DND-41 (cell line): ENCODE measurements at regions not wholly inside any gene's neighbourhood (a gene's known extent, or its start where the extent isn't known, plus 50 kb on each side); places are given as distances from the start of the nearest gene placed in this dataset.

Experiments
- ATAC-seq: fragments of 200-7000 bp; cut with Tn5 transposase; 3 replicates; pipeline ENCODE4 v1.9.1; 2021; ENCODE audit warnings: low read depth; ENCODE audit not compliant: insufficient read depth
- DNase-seq: peaks from one replicate; pipeline ENCODE4 v3.0.0-alpha.2; 2020
- H2AFZ ChIP-seq: 2 replicates; pipeline ENCODE4 v1.6.0; 2012; ENCODE audit warnings: low read depth, low read length
- H3K27ac ChIP-seq: 2 replicates; pipeline ENCODE4 v1.5.1; 2012; ENCODE audit warnings: low read length, inconsistent platforms
- H3K27me3 ChIP-seq: fragments of 200-600 bp; sonication (generic); 2 replicates; pipeline ENCODE4 v1.6.0; 2012; ENCODE audit warnings: low read length, mild to moderate bottlenecking, inconsistent platforms; ENCODE audit not compliant: insufficient read depth, poor library complexity
- H3K36me3 ChIP-seq: 2 replicates; pipeline ENCODE4 v1.5.1; 2012; ENCODE audit warnings: low read length, inconsistent platforms; ENCODE audit not compliant: insufficient read depth
- H3K4me1 ChIP-seq: 2 replicates; pipeline ENCODE4 v1.5.1; 2012; ENCODE audit warnings: mild to moderate bottlenecking, low read length; ENCODE audit not compliant: insufficient read depth
- H3K4me2 ChIP-seq: 2 replicates; pipeline ENCODE4 v1.6.0; 2012; ENCODE audit warnings: mild to moderate bottlenecking, moderate library complexity, low read length, inconsistent platforms; ENCODE audit not compliant: insufficient read depth
- H3K4me3 ChIP-seq, 2 experiments: fragments of 200-600 bp in 1 of 2; shearing (Covaris generic) in 1 of 2; 2 replicates each; pipeline ENCODE4 v1.5.1; 2012 to 2016; ENCODE audit warnings: inconsistent platforms in 2 of 2, low read length in 2 of 2, mild to moderate bottlenecking in 2 of 2, low read depth in 1 of 2, moderate library complexity in 1 of 2
- H3K79me2 ChIP-seq: 2 replicates; pipeline ENCODE4 v1.6.0; 2012; ENCODE audit warnings: low read length, inconsistent platforms; ENCODE audit not compliant: insufficient read depth
- H3K9ac ChIP-seq: 2 replicates; pipeline ENCODE4 v1.6.0; 2012; ENCODE audit warnings: low read depth, mild to moderate bottlenecking, inconsistent platforms, low read length, moderate library complexity
- H3K9me3 ChIP-seq: 2 replicates; pipeline ENCODE4 v1.5.1; 2012; ENCODE audit warnings: low read length, moderate library complexity, mild to moderate bottlenecking, inconsistent platforms; ENCODE audit not compliant: insufficient read depth, severe bottlenecking
- H4K20me1 ChIP-seq: 2 replicates; pipeline ENCODE4 v1.6.0; 2012; ENCODE audit warnings: low read length; ENCODE audit not compliant: insufficient read depth
- CTCF ChIP-seq: IDR thresholded peaks from 2 replicates; pipeline ENCODE4 v1.5.1; 2012; ENCODE audit warnings: borderline replicate concordance, low read length, moderate library complexity, mild to moderate bottlenecking; ENCODE audit not compliant: poor library complexity, severe bottlenecking; ENCODE audit errors: extremely low read depth
- EZH2 ChIP-seq: IDR thresholded peaks from 3 replicates; pipeline ENCODE4 v1.6.1; 2012; ENCODE audit warnings: borderline replicate concordance, low read depth, mild to moderate bottlenecking, moderate library complexity, low read length, inconsistent platforms; ENCODE audit not compliant: severe bottlenecking

DNA sequence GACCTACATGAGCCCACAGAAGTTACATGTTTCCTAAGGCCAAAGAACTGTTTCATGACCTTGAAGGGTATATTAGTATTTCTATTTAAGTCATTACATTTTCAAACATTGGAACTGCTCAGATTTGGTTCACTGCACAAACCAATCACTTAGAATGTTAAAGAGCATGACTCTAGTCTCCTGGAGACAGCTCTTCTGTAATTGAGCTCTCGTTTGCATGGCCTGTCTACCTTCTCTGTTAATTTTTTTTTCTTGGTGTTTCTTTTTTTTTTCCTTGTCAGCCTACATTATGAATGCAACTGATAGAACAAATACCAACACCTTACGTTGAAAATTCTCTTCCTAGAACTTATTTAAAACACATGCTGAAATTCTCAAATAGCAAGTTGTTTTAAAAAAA, 860.2 kb upstream of the MAP3K7 start:
- DNase-seq (no peak), ATAC-seq (no peak)
- H3K79me2 ChIP-seq: no peaks in the 10 kb centered on the region
- no peak overlapping the region for H3K9ac ChIP-seq
- H3K36me3 ChIP-seq: no peaks in the 10 kb centered on the region
- H3K27me3 ChIP-seq: no peaks in the 10 kb centered on the region
- H3K9me3 ChIP-seq: no peaks in the 10 kb centered on the region
- TF ChIP-seq EZH2 (no peak), CTCF (no peak)
- no peak overlapping the region for H3K4me2 ChIP-seq
- H3K27ac ChIP-seq: no peak overlapping the region
- H4K20me1 ChIP-seq: no peaks in the 10 kb centered on the region
- no peak overlapping the region for H3K4me3 ChIP-seq
- no peaks in the 10 kb centered on the region for H3K4me1 ChIP-seq
- no peak overlapping the region for H2AFZ ChIP-seq

- no peak for ATAC-seq
- Histone ChIP-seq H4K20me1 (no peaks in the 10 kb centered on the region), H2AFZ (no peak overlapping the region), H3K27ac (no peak overlapping the region), H3K4me3 (no peak overlapping the region), H3K27me3 (no peaks in the 10 kb centered on the region), H3K4me1 (no peaks in the 10 kb centered on the region), H3K9me3 (no peaks in the 10 kb centered on the region), H3K4me2 (no peak overlapping the region), H3K9ac (no peak overlapping the region), H3K79me2 (no peaks in the 10 kb centered on the region), H3K36me3 (no peaks in the 10 kb centered on the region)
- no peak for DNase-seq
- no peak for TF ChIP-seq CTCF
- TF ChIP-seq EZH2: no peak
Measured at GRCh38 chr6:91443405-91443804, 856.5 kb upstream of the MAP3K7 start.

- no peak overlapping the region for H2AFZ ChIP-seq
- no peak overlapping the region for H3K27ac ChIP-seq
- no peaks in the 10 kb centered on the region for H3K4me1 ChIP-seq
- no peak overlapping the region for H3K4me2 ChIP-seq
- H3K27me3 ChIP-seq: no peaks in the 10 kb centered on the region
- no peaks in the 10 kb centered on the region for H3K36me3 ChIP-seq
- H3K9ac ChIP-seq: no peak overlapping the region
- TF ChIP-seq CTCF (no peak), EZH2 (no peak)
- ATAC-seq (no peak), DNase-seq (no peak)
- no peak overlapping the region for H3K4me3 ChIP-seq
- H3K79me2 ChIP-seq: no peaks in the 10 kb centered on the region
- H3K9me3 ChIP-seq: no peaks in the 10 kb centered on the region
- H4K20me1 ChIP-seq: no peaks in the 10 kb centered on the region
Measured at GRCh38 chr6:91442342-91442741, 855.5 kb upstream of the MAP3K7 start.

GRCh38 chr6:91438570-91438969, 851.7 kb upstream of the MAP3K7 start:
- no peak for ATAC-seq
- no peak overlapping the region for H3K4me2 ChIP-seq
- TF ChIP-seq EZH2: no peak
- TF ChIP-seq CTCF: no peak
- H3K4me1 ChIP-seq: no peaks in the 10 kb centered on the region
- H3K4me3 ChIP-seq: no peak overlapping the region
- no peak overlapping the region for H2AFZ ChIP-seq
- DNase-seq: no peak
- no peaks in the 10 kb centered on the region for H3K9me3 ChIP-seq
- no peaks in the 10 kb centered on the region for H3K79me2 ChIP-seq
- no peaks in the 10 kb centered on the region for H3K36me3 ChIP-seq
- no peaks in the 10 kb centered on the region for H4K20me1 ChIP-seq
- no peak overlapping the region for H3K9ac ChIP-seq
- no peak overlapping the region for H3K27ac ChIP-seq
- no peaks in the 10 kb centered on the region for H3K27me3 ChIP-seq
